Left kidney (tissue), 1 donor: ENCODE measurements at regions not wholly inside any gene's neighbourhood (a gene's known extent, or its start where the extent isn't known, plus 50 kb on each side); places are given as distances from the start of the nearest gene placed in this dataset.

Experiments used
- DNase-seq: peaks from one replicate; pipeline ENCODE4 v3.0.0-alpha.2; 2013

GRCh38 chr16:9186061-9186460 is 94.6 kb downstream of the HAPSTR1 start:
- DNase-seq, result no peak

GRCh38 chr16:9188721-9189120 is 97.3 kb downstream of the HAPSTR1 start:
- DNase-seq, result no peak

GRCh38 chr16:9191274-9191850 is 99.9 kb downstream of the HAPSTR1 start:
- no peak for DNase-seq

- DNase-seq, result no peak
These were observed 101.3 kb downstream of the HAPSTR1 start for GRCh38 chr16:9192746-9193145.

GRCh38 chr16:9195287-9195686 is 103.8 kb downstream of the HAPSTR1 start:
- no peak for DNase-seq

- DNase-seq, result no peak
These were observed 106.7 kb downstream of the HAPSTR1 start for GRCh38 chr16:9197957-9198661.

GRCh38 chr16:9199311-9199710 is 107.9 kb downstream of the HAPSTR1 start:
- DNase-seq, result no peak

- no peak for DNase-seq
These were observed 108.3 kb downstream of the HAPSTR1 start for GRCh38 chr16:9199751-9200150.

- no peak for DNase-seq
These were observed 112.5 kb downstream of the HAPSTR1 start for GRCh38 chr16:9203956-9204355.

GRCh38 chr16:9205661-9206060 is 114.2 kb downstream of the HAPSTR1 start:
- no peak for DNase-seq

- DNase-seq, result no peak
These were observed 114.7 kb downstream of the HAPSTR1 start for GRCh38 chr16:9206156-9206555.

- no peak for DNase-seq
These were observed 121.2 kb downstream of the HAPSTR1 start for GRCh38 chr16:9212621-9213020.

GRCh38 chr16:9219813-9220212 is 128.4 kb downstream of the HAPSTR1 start:
- no peak for DNase-seq

GRCh38 chr16:9225527-9226316 is 134.3 kb downstream of the HAPSTR1 start:
- no peak for DNase-seq

- DNase-seq, result no peak
These were observed 135.5 kb downstream of the HAPSTR1 start for GRCh38 chr16:9226924-9227323.

GRCh38 chr16:9231039-9231438 is 139.6 kb downstream of the HAPSTR1 start:
- DNase-seq, result no peak

GRCh38 chr16:9232102-9232770 is 140.8 kb downstream of the HAPSTR1 start:
- DNase-seq, result no peak

- no peak for DNase-seq
These were observed 144.4 kb downstream of the HAPSTR1 start for GRCh38 chr16:9235867-9236266.

- no peak for DNase-seq
These were observed 144.9 kb downstream of the HAPSTR1 start for GRCh38 chr16:9236319-9236718.

- DNase-seq, result no peak
These were observed 146.9 kb downstream of the HAPSTR1 start for GRCh38 chr16:9238346-9238745.

- DNase-seq, result no peak
These were observed 149.7 kb downstream of the HAPSTR1 start for GRCh38 chr16:9241177-9241576.

- DNase-seq, result no peak
These were observed 156.7 kb downstream of the HAPSTR1 start for GRCh38 chr16:9248162-9248561.

GRCh38 chr16:9249534-9249933 is 158.1 kb downstream of the HAPSTR1 start:
- no peak for DNase-seq
